Activated CD8-positive, alpha-beta T cell treated with anti-CD3 and anti-CD28 coated beads for 36 hours (primary cell): ENCODE measurements at regions not wholly inside any gene's neighbourhood (a gene's known extent, or its start where the extent isn't known, plus 50 kb on each side); places are given as distances from the start of the nearest gene placed in this dataset.

Experiments used
- ATAC-seq: fragments of 200-7000 bp; cut with Tn5 transposase; one replicate; pipeline ENCODE4 v1.10.0; 2021; ENCODE audit warnings: mild to moderate bottlenecking, moderate library complexity
- CTCF ChIA-PET: fragments of 350-600 bp; sonication (Branson Sonifier 250); formaldehyde crosslinking; loops from one replicate; lab custom pipeline; 2021; ENCODE audit warnings: antibody characterized with exemption; lab: Charles Lee
- POLR2A ChIA-PET: fragments of 350-600 bp; sonication (Branson Sonifier 250); formaldehyde crosslinking; loops from one replicate; lab custom pipeline; 2021; ENCODE audit warnings: antibody characterized with exemption; lab: Charles Lee
- DNase-seq: peaks from one replicate; pipeline ENCODE4 v3.0.0-alpha.2; 2020
- H3K27ac Mint-ChIP-seq: one replicate; pipeline ENCODE4 v1.8.0; 2021; ENCODE audit warnings: mild to moderate bottlenecking, mixed read lengths
- H3K27me3 Mint-ChIP-seq: one replicate; pipeline ENCODE4 v1.8.0; 2021; ENCODE audit warnings: mixed read lengths
- H3K36me3 Mint-ChIP-seq: one replicate; pipeline ENCODE4 v1.8.0; 2021; ENCODE audit warnings: low read depth, mixed read lengths
- H3K4me1 Mint-ChIP-seq: one replicate; pipeline ENCODE4 v1.8.0; 2021; ENCODE audit warnings: low read depth, mixed read lengths
- H3K4me3 Mint-ChIP-seq: one replicate; pipeline ENCODE4 v1.8.0; 2021; ENCODE audit warnings: mild to moderate bottlenecking, moderate library complexity, mixed read lengths
- H3K9me3 Mint-ChIP-seq: one replicate; pipeline ENCODE4 v1.8.0; 2021; ENCODE audit warnings: mixed read lengths
- CTCF ChIP-seq: fragments of 200-600 bp; IDR thresholded peaks from one replicate; pipeline ENCODE4 v1.8.0; 2022; ENCODE audit warnings: antibody characterized with exemption, mild to moderate bottlenecking
- intact Hi-C: fragments of 100-400 bp; cut with micrococcal nuclease; formaldehyde crosslinking; loops from one replicate; pipeline ENCODE4 v1.10.0; 2022

DNA sequence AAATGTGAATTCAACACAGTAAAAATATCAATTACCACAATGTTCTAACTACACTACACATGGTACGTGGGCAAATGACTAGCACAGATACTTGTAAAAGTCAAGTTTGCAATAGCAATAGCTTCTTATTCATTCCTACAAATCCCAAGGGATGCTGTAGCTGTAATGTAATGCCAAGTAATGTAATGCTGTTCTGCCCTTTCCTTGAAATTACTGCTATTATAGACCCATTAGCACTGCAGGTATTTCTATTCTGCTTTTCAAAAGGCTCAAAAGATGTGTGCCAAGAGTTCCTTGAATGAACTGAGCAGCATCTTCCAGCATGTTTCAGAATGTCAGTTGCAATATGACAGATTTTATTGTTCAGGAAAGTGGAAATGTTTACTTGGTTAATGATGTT lies 129.9 kb upstream of the BANK1 start:
- Mint-ChIP-seq H3K9me3 (no peaks in the 10 kb centered on the region), H3K36me3 (no peaks in the 10 kb centered on the region), H3K4me1 (no peaks in the 10 kb centered on the region), H3K27me3 (peaks cover 17% of the 10 kb centered on the region), H3K27ac (no peak overlapping the region), H3K4me3 (no peak overlapping the region)
- intact Hi-C loops: no loop called here
- DNase-seq (no peak), ATAC-seq (no peak)
- CTCF ChIA-PET: no interaction called here
- no peak for TF ChIP-seq CTCF
- POLR2A ChIA-PET: no interaction called here

- intact Hi-C loops: no loop called here
- Mint-ChIP-seq H3K9me3 (no peaks in the 10 kb centered on the region), H3K27me3 (peaks cover 24% of the 10 kb centered on the region), H3K36me3 (no peaks in the 10 kb centered on the region), H3K27ac (no peak overlapping the region), H3K4me3 (no peak overlapping the region), H3K4me1 (no peaks in the 10 kb centered on the region)
- DNase-seq: no peak
- POLR2A ChIA-PET: no interaction called here
- no peak for ATAC-seq
- TF ChIP-seq CTCF: no peak
- CTCF ChIA-PET: no interaction called here
These were observed 134.7 kb upstream of the BANK1 start for GRCh38 chr4:101655857-101656256.

- intact Hi-C loops: no loop called here
- ChIA-PET CTCF (no interaction called here), POLR2A (no interaction called here)
- Mint-ChIP-seq H3K4me1 (no peaks in the 10 kb centered on the region), H3K27ac (no peak overlapping the region), H3K27me3 (peaks cover 21% of the 10 kb centered on the region), H3K36me3 (no peaks in the 10 kb centered on the region), H3K4me3 (no peak overlapping the region), H3K9me3 (no peaks in the 10 kb centered on the region)
- DNase-seq: no peak
- ATAC-seq: no peak
- no peak for TF ChIP-seq CTCF
These were observed 135.5 kb upstream of the BANK1 start for GRCh38 chr4:101655005-101655404.

- Mint-ChIP-seq H3K4me1 (no peaks in the 10 kb centered on the region), H3K27ac (no peak overlapping the region), H3K36me3 (no peaks in the 10 kb centered on the region), H3K9me3 (no peaks in the 10 kb centered on the region), H3K4me3 (no peak overlapping the region), H3K27me3 (peaks cover 13% of the 10 kb centered on the region)
- DNase-seq: no peak
- CTCF ChIA-PET: no interaction called here
- no peak for ATAC-seq
- POLR2A ChIA-PET: no interaction called here
- TF ChIP-seq CTCF: no peak
- intact Hi-C loops: no loop called here
These were observed 138.8 kb upstream of the BANK1 start for GRCh38 chr4:101651778-101652177.

DNA sequence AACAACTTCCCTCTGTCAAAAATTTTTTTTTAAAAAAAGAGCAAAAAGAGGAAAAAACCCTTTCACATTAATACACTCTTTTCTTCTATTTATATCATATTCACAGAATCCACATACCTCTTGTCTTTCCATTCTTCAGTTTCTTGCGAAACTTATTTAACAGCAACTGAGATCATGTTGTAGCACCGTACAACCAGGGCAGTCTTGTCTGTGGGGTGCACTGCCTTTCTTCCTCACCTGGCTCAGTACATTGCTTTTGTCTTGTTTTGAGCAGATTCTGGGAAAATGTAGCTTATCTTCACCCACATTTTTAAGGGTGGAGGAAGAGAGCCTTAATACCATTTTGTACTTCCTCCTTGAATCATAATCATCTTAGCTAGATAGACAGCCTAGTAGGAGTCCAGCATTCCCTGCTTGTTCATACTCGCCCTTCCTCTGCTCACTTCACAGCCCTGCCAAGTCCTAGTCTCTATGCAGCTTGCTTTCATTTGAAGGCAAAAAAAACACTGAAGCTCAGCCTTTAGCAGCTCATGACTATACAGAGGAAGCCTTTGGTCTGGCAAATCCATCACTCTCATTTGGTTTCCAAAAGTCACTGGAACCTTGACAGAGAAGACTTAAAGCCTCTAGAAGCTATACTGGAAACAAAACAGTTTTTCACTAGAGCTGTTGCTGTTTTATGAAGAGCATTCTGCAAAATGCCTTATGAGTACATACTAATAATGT lies 140.6 kb upstream of the BANK1 start:
- TF ChIP-seq CTCF: no peak
- Mint-ChIP-seq H3K36me3 (no peaks in the 10 kb centered on the region), H3K4me3 (no peak overlapping the region), H3K27me3 (peaks cover 13% of the 10 kb centered on the region), H3K9me3 (no peaks in the 10 kb centered on the region), H3K27ac (no peak overlapping the region), H3K4me1 (no peaks in the 10 kb centered on the region)
- CTCF ChIA-PET: interaction anchor here (1.1 to 1.2 kb wide), 2 partner anchors 14 to 79 kb away, joined by 3 read pairs; no protein-coding TSS in a partner anchor
- intact Hi-C loops: no loop called here
- DNase-seq: no peak
- ATAC-seq: no peak
- POLR2A ChIA-PET: no interaction called here
